Spinal cord (tissue), 9 donors: ENCODE measurements at regions not wholly inside any gene's neighbourhood (a gene's known extent, or its start where the extent isn't known, plus 50 kb on each side); places are given as distances from the start of the nearest gene placed in this dataset.

Source experiments
- DNase-seq, 6 donors: peaks; one replicate each; pipeline versions ENCODE4 v3.0.0 to v3.0.0-alpha.2; 2013 to 2015; ENCODE audit warnings: low spot score in 6 of 6, low read depth in 4 of 6
- H3K27ac ChIP-seq: one replicate; pipeline ENCODE4 v1.5.1; 2013; ENCODE audit warnings: low read depth, low read length, control low read depth
- H3K27me3 ChIP-seq: one replicate; pipeline ENCODE4 v1.6.1; 2013; ENCODE audit warnings: low read length; ENCODE audit not compliant: control insufficient read depth, insufficient read depth
- H3K36me3 ChIP-seq: one replicate; pipeline ENCODE4 v1.6.1; 2013; ENCODE audit warnings: low read length; ENCODE audit not compliant: control insufficient read depth, insufficient read depth
- H3K4me1 ChIP-seq: one replicate; pipeline ENCODE4 v1.6.1; 2013; ENCODE audit warnings: low read length; ENCODE audit not compliant: control insufficient read depth, insufficient read depth
- H3K4me3 ChIP-seq: one replicate; pipeline ENCODE4 v1.5.1; 2013; ENCODE audit warnings: low read depth, low read length, control low read depth
- H3K9me3 ChIP-seq: one replicate; pipeline ENCODE4 v1.6.1; 2013; ENCODE audit warnings: low read length; ENCODE audit not compliant: control insufficient read depth, insufficient read depth
- WGBS: methylation state at CpG from one replicate; pipeline ENCODE4 v1.1.5; 2013; ENCODE audit warnings: missing lambda C conversion rate; ENCODE audit not compliant: insufficient coverage; 5-methylcytosine and 5-hydroxymethylcytosine counted together
- donor health status: healthy.

GRCh38 chr2:21484643-21485042 lies 360.9 kb downstream of the TDRD15 start:
- H3K4me1 ChIP-seq, result no peaks in the 10 kb centered on the region
- no peaks in the 10 kb centered on the region for H3K9me3 ChIP-seq
- DNase-seq, result no peak
- no peak overlapping the region for H3K27ac ChIP-seq
- no peaks in the 10 kb centered on the region for H3K36me3 ChIP-seq
- H3K27me3 ChIP-seq, result no peaks in the 10 kb centered on the region
- H3K4me3 ChIP-seq, result no peak overlapping the region
- WGBS, result 93% methylated on average over 3 of the region's 8 CpGs

- no peak overlapping the region for H3K4me3 ChIP-seq
- no peaks in the 10 kb centered on the region for H3K27me3 ChIP-seq
- H3K4me1 ChIP-seq, result no peaks in the 10 kb centered on the region
- H3K36me3 ChIP-seq, result no peaks in the 10 kb centered on the region
- H3K27ac ChIP-seq, result no peak overlapping the region
- WGBS, result 78% methylated on average over 1 of the region's 2 CpGs
- H3K9me3 ChIP-seq, result no peaks in the 10 kb centered on the region
- DNase-seq, result peak in 1 of 6 donors; percentile 17
Observed at GRCh38 chr2:21486445-21486844, 362.7 kb downstream of the TDRD15 start.

GRCh38 chr2:21489080-21489479 lies 365.3 kb downstream of the TDRD15 start:
- WGBS, result no CpG with 5 or more reads among the region's 3 CpGs
- no peak for DNase-seq

GRCh38 chr2:21498016-21498415 lies 374.2 kb downstream of the TDRD15 start:
- peak in 1 of 6 donors; percentile 59 for DNase-seq
- H3K36me3 ChIP-seq, result no peaks in the 10 kb centered on the region
- 50% methylated on average over 1 of the region's 4 CpGs for WGBS
- H3K27ac ChIP-seq, result no peak overlapping the region
- no peaks in the 10 kb centered on the region for H3K4me1 ChIP-seq
- no peaks in the 10 kb centered on the region for H3K9me3 ChIP-seq
- no peaks in the 10 kb centered on the region for H3K27me3 ChIP-seq
- no peak overlapping the region for H3K4me3 ChIP-seq

More at GRCh38 chr2:21489080-21489479, 365.3 kb downstream of the TDRD15 start:
- H3K4me1 ChIP-seq, result no peaks in the 10 kb centered on the region
- no peak overlapping the region for H3K4me3 ChIP-seq
- no peaks in the 10 kb centered on the region for H3K36me3 ChIP-seq
- no peaks in the 10 kb centered on the region for H3K9me3 ChIP-seq
- no peak overlapping the region for H3K27ac ChIP-seq
- no peaks in the 10 kb centered on the region for H3K27me3 ChIP-seq

- no peak for DNase-seq
- no CpG with 5 or more reads among the region's 4 CpGs for WGBS
- H3K4me1 ChIP-seq, result no peaks in the 10 kb centered on the region
- H3K9me3 ChIP-seq, result no peaks in the 10 kb centered on the region
- H3K27ac ChIP-seq, result no peak overlapping the region
- H3K36me3 ChIP-seq, result no peaks in the 10 kb centered on the region
- H3K27me3 ChIP-seq, result no peaks in the 10 kb centered on the region
- H3K4me3 ChIP-seq, result no peak overlapping the region
Observed at GRCh38 chr2:21500401-21500945, 376.7 kb downstream of the TDRD15 start.

GRCh38 chr2:21501376-21502027 lies 377.7 kb downstream of the TDRD15 start:
- DNase-seq, result peak in 2 of 6 donors; percentile 7 to 25
- 85% methylated on average over 3 of the region's 5 CpGs for WGBS
- H3K27ac ChIP-seq, result no peak overlapping the region

GRCh38 chr2:21515903-21516302 lies 392.1 kb downstream of the TDRD15 start:
- H3K4me3 ChIP-seq, result no peak overlapping the region
- H3K27me3 ChIP-seq, result no peaks in the 10 kb centered on the region
- no peaks in the 10 kb centered on the region for H3K36me3 ChIP-seq
- H3K27ac ChIP-seq, result no peak overlapping the region
- 88% methylated on average over 1 of the region's 1 CpG for WGBS
- H3K4me1 ChIP-seq, result no peaks in the 10 kb centered on the region
- DNase-seq, result no peak
- H3K9me3 ChIP-seq, result no peaks in the 10 kb centered on the region

More at GRCh38 chr2:21501376-21502027, 377.7 kb downstream of the TDRD15 start:
- Histone ChIP-seq H3K9me3 (no peaks in the 10 kb centered on the region), H3K36me3 (no peaks in the 10 kb centered on the region), H3K4me1 (no peaks in the 10 kb centered on the region), H3K27me3 (no peaks in the 10 kb centered on the region), H3K4me3 (no peak overlapping the region)

- peak in 2 of 6 donors; percentile 63 to 73 for DNase-seq
- no CpG with 5 or more reads among the region's 1 CpG for WGBS
- Histone ChIP-seq H3K36me3 (no peaks in the 10 kb centered on the region), H3K27me3 (no peaks in the 10 kb centered on the region), H3K27ac (no peak overlapping the region), H3K9me3 (no peaks in the 10 kb centered on the region), H3K4me3 (no peak overlapping the region), H3K4me1 (no peaks in the 10 kb centered on the region)
Observed at GRCh38 chr2:21519412-21519811, 395.6 kb downstream of the TDRD15 start.

GRCh38 chr2:21519821-21520220 lies 396.1 kb downstream of the TDRD15 start:
- Histone ChIP-seq H3K4me1 (no peaks in the 10 kb centered on the region), H3K27ac (no peak overlapping the region), H3K4me3 (no peak overlapping the region), H3K36me3 (no peaks in the 10 kb centered on the region), H3K9me3 (no peaks in the 10 kb centered on the region), H3K27me3 (no peaks in the 10 kb centered on the region)
- no peak for DNase-seq
- 71% methylated on average over 1 of the region's 4 CpGs for WGBS

GRCh38 chr2:21535826-21536225 lies 412.1 kb downstream of the TDRD15 start:
- no peak for DNase-seq
- Histone ChIP-seq H3K36me3 (no peaks in the 10 kb centered on the region), H3K4me3 (no peak overlapping the region), H3K27me3 (no peaks in the 10 kb centered on the region), H3K4me1 (no peaks in the 10 kb centered on the region), H3K27ac (no peak overlapping the region), H3K9me3 (peaks cover 11% of the 10 kb centered on the region)
- 93% methylated on average over 3 of the region's 4 CpGs for WGBS
